Transverse colon (tissue), 4 donors: ENCODE measurements at regions not wholly inside any gene's neighbourhood (a gene's known extent, or its start where the extent isn't known, plus 50 kb on each side); places are given as distances from the start of the nearest gene placed in this dataset.

ENCODE experiments used
- DNase-seq: peaks from one replicate; pipeline ENCODE4 v3.0.0-alpha.2; 2019
- H3K27ac ChIP-seq, 4 donors: fragments of 200-600 bp; sonication (generic); 2 replicates each; pipeline ENCODE4 v1.5.1; 2016 to 2018; ENCODE audit warnings: inconsistent platforms in 4 of 4
- H3K27me3 ChIP-seq: fragments of 200-600 bp; sonication (generic); 2 replicates; pipeline ENCODE4 v1.5.1; 2017; ENCODE audit warnings: inconsistent platforms
- H3K36me3 ChIP-seq, 4 donors: fragments of 200-600 bp; sonication (generic); 2 replicates each; pipeline ENCODE4 v1.5.1; 2017 to 2019; ENCODE audit warnings: inconsistent platforms in 4 of 4
- H3K4me1 ChIP-seq, 4 donors: fragments of 200-600 bp; sonication (generic); 2 replicates each; pipeline ENCODE4 v1.5.1; 2017 to 2020; ENCODE audit warnings: inconsistent platforms in 4 of 4
- H3K4me3 ChIP-seq, 4 donors: fragments of 200-600 bp; sonication (generic); 1 replicate in 1 of 4; 2 replicates in 3 of 4; pipeline versions ENCODE4 v1.5.1 to v1.6.1; 2017 to 2019; ENCODE audit warnings: inconsistent platforms in 4 of 4
- H3K9me3 ChIP-seq, 2 donors: fragments of 200-600 bp; sonication (generic); 2 replicates each; pipeline ENCODE4 v1.5.1; 2017 to 2019; ENCODE audit warnings: inconsistent platforms in 2 of 2
- EP300 ChIP-seq: sonication (generic); formaldehyde crosslinking; IDR thresholded peaks from one replicate; pipeline ENCODE4 v1.6.1; 2017; ENCODE audit warnings: antibody characterized with exemption, low read depth
- POLR2A ChIP-seq: fragments of 450-650 bp; IDR thresholded peaks from one replicate; pipeline ENCODE4 v1.6.1; 2016; ENCODE audit warnings: antibody characterized with exemption, mild to moderate bottlenecking, moderate library complexity
- POLR2AphosphoS5 ChIP-seq, 3 donors: sonication (generic); formaldehyde crosslinking; IDR thresholded peaks; one replicate each; pipeline ENCODE4 v1.6.1; 2016; ENCODE audit warnings: antibody characterized with exemption in 3 of 3
- WGBS, 2 donors: methylation state at CpG; one replicate each; pipeline ENCODE4 v1.1.5; 2018; ENCODE audit warnings: low coverage in 1 of 2; 5-methylcytosine and 5-hydroxymethylcytosine counted together
- in situ Hi-C, 4 donors: fragments of 200-750 bp; cut with MboI; loops; one replicate each; pipeline versions ENCODE4 v1.15.0 to v1.15.1; 2017; ENCODE audit warnings: low sequenced_read_pairs in 3 of 4, low pct_ligation_motif_present in 1 of 4, low pct_unique_long_range_greater_than_20kb in 1 of 4
- intact Hi-C: fragments of 100-400 bp; cut with DNase I; formaldehyde crosslinking; loops from one replicate; pipeline ENCODE4 v1.15.1; 2023; ENCODE audit warnings: low total_unique reads
- TF ChIP-seq, protein P1 (sequence below), 5 experiments: fragments of 200-600 bp in 3 of 5; fragments of 450-650 bp in 2 of 5; sonication (generic) in 3 of 5; IDR thresholded peaks; 1 replicate in 2 of 5; 2 replicates in 3 of 5; pipeline ENCODE4 v1.5.1; 2016 to 2017; ENCODE audit warnings: antibody characterized with exemption in 5 of 5, inconsistent platforms in 3 of 5, mild to moderate bottlenecking in 2 of 5, moderate library complexity in 1 of 5

DNA sequence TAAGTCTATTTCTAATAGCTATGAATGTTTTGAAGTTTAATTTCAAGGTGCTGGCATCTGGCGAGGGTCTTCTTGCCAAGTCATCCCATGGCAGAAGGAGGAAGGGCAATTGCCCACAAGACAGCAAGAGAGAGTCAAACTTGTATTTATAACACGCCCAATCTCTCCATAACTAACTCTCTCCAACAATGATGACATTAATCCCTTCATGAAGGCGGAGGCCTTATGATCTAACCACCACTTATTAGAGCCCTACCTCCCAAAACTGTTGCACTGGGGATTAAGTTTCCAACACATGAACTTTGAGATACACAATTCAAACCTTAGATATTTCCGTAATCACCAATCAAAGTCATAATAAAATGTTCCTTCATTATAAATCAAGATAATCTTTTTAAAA lies 406.9 kb downstream of the CNTN6 start:
- no peaks in the 10 kb centered on the region for H3K9me3 ChIP-seq
- H3K27me3 ChIP-seq: no peaks in the 10 kb centered on the region
- TF ChIP-seq, protein P1, sequence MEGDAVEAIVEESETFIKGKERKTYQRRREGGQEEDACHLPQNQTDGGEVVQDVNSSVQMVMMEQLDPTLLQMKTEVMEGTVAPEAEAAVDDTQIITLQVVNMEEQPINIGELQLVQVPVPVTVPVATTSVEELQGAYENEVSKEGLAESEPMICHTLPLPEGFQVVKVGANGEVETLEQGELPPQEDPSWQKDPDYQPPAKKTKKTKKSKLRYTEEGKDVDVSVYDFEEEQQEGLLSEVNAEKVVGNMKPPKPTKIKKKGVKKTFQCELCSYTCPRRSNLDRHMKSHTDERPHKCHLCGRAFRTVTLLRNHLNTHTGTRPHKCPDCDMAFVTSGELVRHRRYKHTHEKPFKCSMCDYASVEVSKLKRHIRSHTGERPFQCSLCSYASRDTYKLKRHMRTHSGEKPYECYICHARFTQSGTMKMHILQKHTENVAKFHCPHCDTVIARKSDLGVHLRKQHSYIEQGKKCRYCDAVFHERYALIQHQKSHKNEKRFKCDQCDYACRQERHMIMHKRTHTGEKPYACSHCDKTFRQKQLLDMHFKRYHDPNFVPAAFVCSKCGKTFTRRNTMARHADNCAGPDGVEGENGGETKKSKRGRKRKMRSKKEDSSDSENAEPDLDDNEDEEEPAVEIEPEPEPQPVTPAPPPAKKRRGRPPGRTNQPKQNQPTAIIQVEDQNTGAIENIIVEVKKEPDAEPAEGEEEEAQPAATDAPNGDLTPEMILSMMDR (IDR thresholded peaks at IDR 0.05): no peak
- no peak for TF ChIP-seq POLR2A
- TF ChIP-seq EP300: no peak
- no peak for TF ChIP-seq POLR2AphosphoS5 (IDR thresholded peaks at IDR 0.05)
- intact Hi-C loops (no loop called here), in situ Hi-C loops (no loop called here)
- no peaks in the 10 kb centered on the region for H3K36me3 ChIP-seq
- DNase-seq: no peak
- WGBS, 2 donors: 77 to 80% methylated on average over 4 of the region's 4 CpGs
- no peak overlapping the region for H3K4me3 ChIP-seq
- H3K4me1 ChIP-seq: no peaks in the 10 kb centered on the region
- H3K27ac ChIP-seq: no peak overlapping the region

DNA sequence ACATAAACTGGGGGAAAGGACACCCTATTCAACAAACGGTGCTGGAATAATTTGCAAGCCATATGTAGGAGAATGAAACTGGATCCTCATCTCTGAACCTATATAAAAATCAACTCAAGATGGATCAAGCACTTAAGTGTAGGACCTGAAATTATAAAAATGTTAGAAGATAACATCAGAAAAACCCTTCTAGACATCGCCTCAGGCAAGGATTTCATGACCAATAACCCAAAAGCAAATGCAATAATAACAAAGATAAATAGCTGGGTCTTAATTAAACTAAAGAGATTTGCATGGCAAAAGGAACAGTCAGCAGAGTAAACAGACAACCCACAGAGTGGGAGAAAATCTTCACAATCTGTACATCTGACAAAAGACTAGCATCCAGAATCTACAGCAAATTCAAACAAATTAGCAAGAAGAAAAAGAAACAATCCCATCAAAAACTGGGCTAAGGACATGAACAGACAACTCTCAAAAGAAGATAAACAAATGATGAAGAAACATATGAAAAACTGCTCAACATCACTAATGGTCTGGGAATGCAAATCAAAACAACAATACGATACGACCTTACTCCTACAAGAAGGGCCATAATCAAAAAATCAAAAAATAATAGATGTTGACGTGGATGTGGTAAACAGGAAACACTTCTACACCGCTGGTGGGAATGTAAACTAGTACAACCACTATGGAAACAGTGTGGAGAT lies 408.7 kb downstream of the CNTN6 start:
- TF ChIP-seq, protein P1 (IDR thresholded peaks at IDR 0.05): no peak

DNA sequence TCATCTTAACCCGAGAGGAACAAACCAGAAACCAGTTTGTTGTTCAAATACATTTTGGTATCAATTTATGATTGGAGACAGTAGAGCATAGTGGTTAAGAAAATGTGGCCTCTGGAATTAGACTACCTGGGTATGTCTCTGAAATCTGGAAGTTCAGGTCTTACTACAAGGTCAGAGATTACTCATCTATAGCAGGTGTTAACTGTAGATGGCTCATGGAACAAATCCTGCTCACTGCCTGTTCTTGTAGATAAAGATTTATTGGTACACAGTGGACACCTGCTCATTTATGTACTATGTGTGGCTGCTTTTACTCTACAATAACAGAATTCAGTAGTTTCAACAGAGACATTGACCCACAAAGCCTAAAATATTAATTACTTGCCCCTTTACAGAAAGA lies 413.3 kb downstream of the CNTN6 start:
- in situ Hi-C loops: no loop called here
- TF ChIP-seq EP300: no peak
- no peak for TF ChIP-seq POLR2AphosphoS5 (IDR thresholded peaks at IDR 0.05)
- TF ChIP-seq POLR2A: no peak
- TF ChIP-seq, protein P1 (IDR thresholded peaks at IDR 0.05): no peak
- H3K27ac ChIP-seq: no peak overlapping the region
- no peak overlapping the region for H3K4me3 ChIP-seq
- H3K27me3 ChIP-seq: no peaks in the 10 kb centered on the region
- no peaks in the 10 kb centered on the region for H3K9me3 ChIP-seq
- no peaks in the 10 kb centered on the region for H3K4me1 ChIP-seq
- intact Hi-C loops: no loop called here
- H3K36me3 ChIP-seq: no peaks in the 10 kb centered on the region
- 44 to 57% methylated on average over 1 of the region's 1 CpG for WGBS, 2 donors
- DNase-seq: no peak

More for the DNA sequence above, 408.7 kb downstream of the CNTN6 start:
- Histone ChIP-seq H3K9me3 (no peaks in the 10 kb centered on the region), H3K4me1 (no peaks in the 10 kb centered on the region), H3K36me3 (no peaks in the 10 kb centered on the region), H3K27ac (no peak overlapping the region), H3K4me3 (no peak overlapping the region), H3K27me3 (no peaks in the 10 kb centered on the region)
- 60 to 77% methylated on average over 5 to 6 of the region's 6 CpGs for WGBS, 2 donors
- no peak for DNase-seq
- in situ Hi-C loops: no loop called here
- intact Hi-C loops: no loop called here

DNA sequence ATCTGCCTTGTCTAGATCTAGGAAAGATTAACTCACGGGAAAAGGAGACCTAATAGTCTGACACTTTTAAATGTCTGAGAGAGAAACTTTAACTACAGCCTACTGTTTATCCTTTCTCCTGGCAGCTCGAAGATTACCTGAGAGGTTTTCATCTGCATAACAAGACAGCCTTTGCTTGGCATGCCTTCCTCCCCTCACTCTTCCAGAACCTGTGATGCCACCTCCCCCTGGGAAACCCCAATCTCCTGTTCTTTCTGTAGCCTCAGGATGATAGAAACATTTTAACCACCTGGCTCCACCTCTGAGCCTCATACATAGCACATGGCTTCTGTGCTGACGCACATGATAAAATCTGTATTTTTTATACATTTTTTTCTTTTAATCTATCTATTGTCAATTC lies 420.8 kb downstream of the CNTN6 start:
- WGBS, 2 donors: 67 to 70% methylated on average over 2 to 3 of the region's 3 CpGs
- Histone ChIP-seq H3K27me3 (no peaks in the 10 kb centered on the region), H3K36me3 (no peaks in the 10 kb centered on the region), H3K27ac (no peak overlapping the region), H3K4me1 (no peaks in the 10 kb centered on the region), H3K4me3 (no peak overlapping the region), H3K9me3 (no peaks in the 10 kb centered on the region)
- no peak for TF ChIP-seq POLR2AphosphoS5 (IDR thresholded peaks at IDR 0.05)
- no peak for TF ChIP-seq POLR2A
- TF ChIP-seq, protein P1 (IDR thresholded peaks at IDR 0.05): no peak
- no peak for TF ChIP-seq EP300
- in situ Hi-C loops: no loop called here
- intact Hi-C loops: no loop called here
- DNase-seq: no peak
